ENCODE measurements at regions not wholly inside any gene's neighbourhood (a gene's known extent, or its start where the extent isn't known, plus 50 kb on each side); places are given as distances from the start of the nearest gene placed in this dataset.
"Not testable (repeated sequence)": the region's sequence is repeated elsewhere in the genome, so short reads cannot be mapped to it uniquely, and the experiment has no call there.

- not testable (repeated sequence) for DNase-seq
Observed at GRCh38 chr15:84360902-84361301, 125.3 kb downstream of the GOLGA6L4 start.

GRCh38 chr15:84384421-84384820 lies 148.8 kb downstream of the GOLGA6L4 start:
- not testable (repeated sequence) for DNase-seq

- no peak for DNase-seq
Observed at GRCh38 chr15:84387086-84387485, 151.5 kb downstream of the GOLGA6L4 start.

DNA sequence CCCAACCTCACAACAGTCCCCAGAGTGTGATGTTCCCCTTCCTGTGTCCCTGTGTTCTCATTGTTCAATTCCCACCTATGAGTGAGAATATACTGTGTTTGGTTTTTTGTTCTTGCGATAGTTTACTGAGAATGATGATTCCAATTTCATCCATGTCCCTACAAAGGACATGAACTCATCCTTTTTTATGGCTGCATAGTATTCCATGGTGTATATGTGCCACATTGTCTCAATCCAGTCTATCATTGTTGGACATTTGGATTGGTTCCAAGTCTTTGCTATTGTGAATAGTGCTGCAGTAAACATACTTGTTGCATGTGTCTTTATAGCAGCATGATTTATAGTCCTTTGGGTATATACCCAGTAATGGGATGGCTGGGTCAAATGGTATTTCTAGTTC lies 152.6 kb downstream of the GOLGA6L4 start:
- not testable (repeated sequence) for DNase-seq

DNA sequence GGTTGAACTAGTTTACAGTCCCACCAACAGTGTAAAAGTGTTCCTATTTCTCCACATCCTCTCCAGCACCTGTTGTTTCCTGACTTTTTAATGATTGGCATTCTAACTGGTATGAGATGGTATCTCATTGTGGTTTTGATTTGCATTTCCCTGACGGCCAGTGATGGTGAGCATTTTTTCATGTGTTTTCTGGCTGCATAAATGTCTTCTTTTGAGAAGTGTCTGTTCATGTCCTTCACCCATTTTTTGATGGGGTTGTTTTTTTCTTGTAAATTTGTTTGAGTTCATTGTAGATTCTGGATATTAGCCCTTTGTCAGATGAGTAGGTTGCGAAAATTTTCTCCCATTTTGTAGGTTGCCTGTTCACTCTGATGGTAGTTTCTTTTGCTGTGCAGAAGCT lies 153.1 kb downstream of the GOLGA6L4 start:
- not testable (repeated sequence) for DNase-seq

GRCh38 chr15:84390324-84390723 lies 154.8 kb downstream of the GOLGA6L4 start:
- not testable (repeated sequence) for DNase-seq

DNA sequence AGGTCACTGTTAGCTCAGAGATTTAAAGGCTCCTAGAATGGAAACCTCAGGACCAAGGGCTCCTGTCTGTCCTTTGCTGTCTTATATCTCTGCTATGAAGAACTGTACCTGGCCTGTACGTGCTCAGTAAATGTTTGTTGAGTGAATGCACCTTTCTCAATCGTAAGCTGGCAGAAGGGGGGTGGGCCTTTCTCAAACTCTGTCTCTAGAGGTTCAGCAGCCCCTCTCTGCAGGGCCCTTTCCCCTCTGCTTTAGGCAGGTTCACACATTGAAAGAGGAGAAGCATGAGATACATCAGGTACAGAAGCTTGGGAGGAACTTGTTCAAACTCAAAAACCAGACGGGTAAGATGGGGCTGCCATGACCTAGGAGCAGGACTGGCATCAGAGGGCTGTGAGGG lies 155.6 kb downstream of the GOLGA6L4 start:
- no peak for DNase-seq

DNA sequence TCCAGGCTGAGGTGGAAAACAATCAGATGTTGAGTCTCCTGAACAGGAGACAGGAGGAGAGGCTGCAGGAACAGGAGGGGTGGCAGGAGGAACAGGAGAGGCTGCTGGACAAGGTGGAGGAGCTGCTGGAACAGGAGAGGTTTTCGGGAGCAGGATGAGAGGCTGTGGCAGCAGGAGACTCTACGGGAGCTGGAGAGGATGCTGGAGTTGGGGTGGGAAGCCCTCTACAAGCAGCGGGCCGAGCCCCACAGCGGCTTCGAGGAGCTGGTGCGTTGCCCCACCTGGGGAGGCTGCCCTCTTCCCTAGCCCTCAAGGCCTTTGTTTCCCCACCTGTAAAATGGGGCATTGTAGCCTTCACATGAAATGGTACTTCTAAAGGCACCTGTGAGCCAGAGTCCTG lies 156.4 kb downstream of the GOLGA6L4 start:
- DNase-seq, result not testable (repeated sequence)

- not testable (repeated sequence) for DNase-seq
Observed at GRCh38 chr15:84393386-84393936, 157.9 kb downstream of the GOLGA6L4 start.

DNA sequence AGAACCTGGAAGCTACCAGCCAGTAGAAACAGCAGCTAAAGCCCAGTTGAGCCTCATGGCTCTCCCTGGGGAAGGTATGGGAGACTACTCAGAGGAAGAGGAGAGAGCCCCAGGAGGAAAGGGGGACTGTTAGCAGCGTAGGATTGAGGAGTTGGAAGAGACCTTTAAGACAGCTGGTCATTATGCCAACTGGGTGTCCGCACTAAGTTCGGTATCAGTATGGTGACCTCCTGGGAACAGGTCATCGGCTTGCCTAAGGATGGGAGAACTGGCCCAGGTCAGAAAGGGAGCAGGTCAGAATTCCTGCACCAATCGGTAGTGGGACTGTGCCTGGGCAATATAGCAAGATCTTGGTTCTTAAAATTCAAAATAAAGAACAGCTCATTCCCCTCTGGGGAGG lies 158.4 kb downstream of the GOLGA6L4 start:
- DNase-seq, result not testable (repeated sequence)

GRCh38 chr15:84395384-84395783 lies 159.8 kb downstream of the GOLGA6L4 start:
- DNase-seq, result not testable (repeated sequence)

DNA sequence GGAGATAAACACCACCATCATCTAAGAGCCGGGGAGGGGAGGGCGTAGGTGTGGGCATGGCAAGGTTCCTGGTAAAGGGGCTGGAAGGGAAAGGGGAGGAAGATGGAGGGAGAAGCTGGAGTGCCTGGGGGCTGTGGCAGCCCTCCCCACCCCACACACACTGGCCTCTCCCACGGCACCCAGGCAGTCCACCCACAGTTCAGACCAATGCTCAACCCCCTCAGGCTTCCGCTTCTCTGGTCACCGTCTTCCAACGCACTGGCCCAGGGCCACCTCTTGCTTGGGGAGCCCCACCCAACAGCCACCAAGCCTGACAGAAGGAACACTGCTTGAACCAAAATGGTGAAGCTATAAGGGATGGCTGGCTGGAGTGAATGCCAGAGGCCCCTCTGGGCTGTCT lies 160.3 kb downstream of the GOLGA6L4 start:
- DNase-seq, result not testable (repeated sequence)

DNA sequence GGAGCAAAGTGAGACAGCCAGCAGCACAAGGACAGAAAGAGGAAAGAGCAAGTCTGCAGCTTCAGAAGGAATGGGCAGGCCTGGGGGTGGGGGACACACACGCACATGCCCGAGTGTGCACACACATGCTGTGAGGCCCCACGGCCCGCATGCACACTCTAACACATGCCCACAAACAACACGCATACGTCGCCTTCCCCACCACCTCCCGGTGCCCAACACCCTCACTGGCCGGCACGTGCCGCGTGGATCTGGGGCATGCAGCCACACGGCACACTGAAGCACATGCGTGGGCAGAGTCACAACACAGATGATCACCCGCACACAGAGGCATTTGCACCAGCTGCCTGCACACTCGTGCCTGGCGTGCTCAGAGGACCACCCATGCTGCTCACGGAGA lies 161.5 kb downstream of the GOLGA6L4 start:
- DNase-seq, result not testable (repeated sequence)

GRCh38 chr15:84398087-84398486 lies 162.5 kb downstream of the GOLGA6L4 start:
- not testable (repeated sequence) for DNase-seq

DNA sequence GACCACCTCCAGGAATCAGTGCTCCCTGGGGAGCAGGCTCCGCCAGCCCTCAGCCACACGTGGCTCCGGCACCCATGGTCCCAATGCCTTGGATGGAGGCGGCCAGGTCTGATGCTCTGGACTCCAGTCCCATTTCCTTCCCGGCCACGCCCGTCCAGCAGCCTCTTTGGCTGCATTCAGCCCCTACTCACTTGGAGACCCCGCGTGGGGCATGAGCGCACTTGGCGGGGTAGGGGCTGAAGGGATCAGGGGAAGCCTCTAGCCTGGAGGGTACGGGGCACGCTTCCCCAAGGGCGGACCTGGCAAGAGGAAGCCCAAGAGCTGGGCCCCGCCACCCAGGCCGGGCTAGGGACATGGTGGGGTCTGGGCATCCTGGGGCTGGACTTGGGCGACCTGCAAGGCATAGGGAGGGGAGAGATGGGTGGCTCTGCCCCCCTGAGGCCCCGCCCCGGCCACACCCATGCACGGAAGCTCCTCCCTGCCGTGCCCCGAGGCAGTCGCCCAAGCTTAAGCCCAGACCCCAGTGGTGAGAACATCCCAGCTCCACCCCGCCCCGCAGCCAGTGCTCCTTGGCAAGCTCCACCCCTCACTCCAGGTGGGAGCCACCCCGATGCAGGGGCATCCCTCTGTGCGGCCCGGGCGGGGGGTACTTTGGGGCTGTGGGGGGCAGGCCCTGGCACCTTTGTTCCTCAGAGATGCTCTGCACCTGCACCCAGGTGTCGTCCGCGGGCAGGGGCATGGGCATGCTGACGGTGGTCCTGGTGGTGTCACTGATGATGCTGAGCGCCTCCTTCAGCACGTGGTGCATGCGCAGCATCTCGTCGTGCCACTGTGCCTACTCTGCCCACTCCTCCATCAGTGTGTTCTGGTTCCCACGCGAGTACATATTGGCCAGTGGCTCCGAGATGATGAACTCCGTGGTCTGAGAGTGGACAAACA lies 163.5 kb downstream of the GOLGA6L4 start:
- DNase-seq, result no peak

- no peak for DNase-seq
Observed at GRCh38 chr15:84400017-84400740, 164.6 kb downstream of the GOLGA6L4 start.

DNA sequence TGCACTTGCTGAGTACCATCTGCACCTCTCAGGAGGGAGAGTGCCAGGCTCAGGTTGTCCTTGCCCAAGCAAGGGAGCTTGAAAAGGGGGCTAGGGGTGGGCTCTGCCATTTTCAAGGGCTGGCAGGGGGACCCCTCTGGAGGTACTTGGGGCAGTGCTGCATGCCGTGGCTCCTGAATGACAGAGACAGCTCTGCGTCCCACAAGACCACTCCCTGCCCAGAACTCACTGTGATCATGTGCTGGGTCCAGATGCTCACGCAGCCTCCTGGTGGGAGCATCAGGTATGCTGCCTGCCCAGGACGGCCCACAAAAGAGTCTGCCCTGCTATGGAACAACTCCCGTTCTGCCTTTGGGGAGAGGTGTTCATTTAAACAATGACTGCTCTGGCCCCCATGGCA lies 165.2 kb downstream of the GOLGA6L4 start:
- DNase-seq, result no peak

- DNase-seq, result not testable (repeated sequence)
Observed at GRCh38 chr15:84401461-84401860, 165.9 kb downstream of the GOLGA6L4 start.

DNA sequence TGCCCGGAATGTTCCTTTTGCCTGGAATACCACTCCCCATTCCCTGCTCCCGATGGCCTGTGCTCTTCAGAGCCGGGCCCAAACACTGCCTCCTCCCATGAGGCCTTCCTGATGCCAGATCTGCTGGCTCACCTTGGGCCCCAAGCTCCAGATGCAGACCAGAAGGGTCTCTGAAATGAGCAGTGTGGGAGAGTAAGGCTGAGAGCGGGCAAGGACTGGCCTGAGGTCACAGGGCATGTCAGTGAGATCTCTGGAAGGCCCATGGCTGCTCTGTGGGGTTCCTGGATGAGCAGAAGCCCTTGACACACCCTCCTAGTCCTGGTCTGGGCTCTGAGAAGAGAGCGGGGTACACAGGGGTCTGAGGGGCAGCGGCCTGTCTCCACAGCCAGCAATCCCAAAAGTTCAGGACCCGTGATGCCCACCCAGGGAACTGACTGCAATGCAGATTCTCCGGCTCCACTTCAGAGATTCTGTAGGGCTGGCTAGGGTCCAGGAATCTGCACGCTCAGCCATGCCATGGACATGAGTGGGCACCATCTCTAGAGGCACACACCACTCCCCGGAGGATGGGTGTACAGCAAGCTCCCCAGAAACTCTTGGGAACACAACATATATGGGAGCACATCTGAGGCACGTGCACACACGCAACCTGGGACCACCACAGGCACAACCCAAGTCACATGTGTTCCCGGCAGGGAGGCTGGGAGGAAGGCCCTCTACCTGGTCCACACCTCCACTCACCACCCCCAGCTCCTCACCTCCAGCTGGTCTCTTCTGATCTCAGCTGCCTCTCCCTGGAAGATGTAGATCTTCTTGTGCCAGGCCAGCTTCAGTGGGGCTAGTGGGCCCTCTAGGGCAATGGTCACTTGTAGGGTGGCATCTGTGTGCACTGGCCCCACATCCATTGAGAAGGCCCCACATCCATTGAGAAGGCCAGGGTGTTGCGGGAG lies 166.6 kb downstream of the GOLGA6L4 start:
- not testable (repeated sequence) for DNase-seq

GRCh38 chr15:84402856-84403608 lies 167.5 kb downstream of the GOLGA6L4 start:
- DNase-seq, result no peak

DNA sequence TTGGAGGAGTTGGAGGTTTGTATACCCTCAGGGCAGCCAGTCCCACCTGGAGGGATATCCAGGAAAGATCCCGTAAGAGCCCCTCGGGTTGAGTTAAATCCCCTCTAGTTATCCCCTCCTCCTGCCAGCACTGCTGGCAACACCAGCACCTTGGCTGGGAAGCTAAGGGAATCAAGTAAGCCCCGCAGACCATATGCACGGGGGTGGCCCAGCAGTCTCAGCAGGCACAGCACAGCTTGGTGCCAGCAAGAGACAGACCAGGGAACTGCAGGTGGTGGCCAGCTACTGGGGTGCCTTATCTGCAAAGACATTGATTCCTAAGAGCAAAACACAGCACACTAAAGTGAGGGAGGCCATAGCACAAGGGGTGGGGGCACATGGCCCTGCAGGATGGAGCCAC lies 173.8 kb downstream of the GOLGA6L4 start:
- not testable (repeated sequence) for DNase-seq
